ENCODE measurements at regions not wholly inside any gene's neighbourhood (a gene's known extent, or its start where the extent isn't known, plus 50 kb on each side); places are given as distances from the start of the nearest gene placed in this dataset.

GRCh38 chr2:65589667-65590066, 157.3 kb upstream of the SPRED2 start:
- H3K4me3 ChIP-seq (ENCODE audit: severe bottlenecking): no peak overlapping the region
- no peak for TF ChIP-seq CTCF (IDR thresholded peaks at IDR 0.05; ENCODE audit: poor library complexity, severe bottlenecking)
- no peaks in the 10 kb centered on the region for H3K36me3 ChIP-seq (ENCODE audit: low read depth)
- H3K9me3 ChIP-seq (ENCODE audit: severe bottlenecking): no peaks in the 10 kb centered on the region
- ATAC-seq (ENCODE audit: low read depth) (no peak), DNase-seq (ENCODE audit: low spot score) (no peak)
- H3K4me1 ChIP-seq (ENCODE audit: insufficient read depth, poor library complexity, severe bottlenecking): no peaks in the 10 kb centered on the region
- no peak overlapping the region for H3K27ac ChIP-seq (ENCODE audit: poor library complexity, severe bottlenecking)
- no peaks in the 10 kb centered on the region for H3K27me3 ChIP-seq (ENCODE audit: insufficient read depth, poor library complexity, severe bottlenecking)

GRCh38 chr2:65587779-65588178, 155.4 kb upstream of the SPRED2 start:
- Histone ChIP-seq H3K4me1 (ENCODE audit: insufficient read depth, poor library complexity, severe bottlenecking) (no peaks in the 10 kb centered on the region), H3K9me3 (ENCODE audit: severe bottlenecking) (no peaks in the 10 kb centered on the region), H3K36me3 (ENCODE audit: low read depth) (no peaks in the 10 kb centered on the region), H3K27ac (ENCODE audit: poor library complexity, severe bottlenecking) (no peak overlapping the region), H3K27me3 (ENCODE audit: insufficient read depth, poor library complexity, severe bottlenecking) (no peaks in the 10 kb centered on the region), H3K4me3 (ENCODE audit: severe bottlenecking) (no peak overlapping the region)
- no peak for TF ChIP-seq CTCF (IDR thresholded peaks at IDR 0.05; ENCODE audit: poor library complexity, severe bottlenecking)
- DNase-seq (ENCODE audit: low spot score) (no peak), ATAC-seq (ENCODE audit: low read depth) (no peak)

- no peak for TF ChIP-seq CTCF (IDR thresholded peaks at IDR 0.05; ENCODE audit: poor library complexity, severe bottlenecking)
- Histone ChIP-seq H3K4me1 (ENCODE audit: insufficient read depth, poor library complexity, severe bottlenecking) (no peaks in the 10 kb centered on the region), H3K27me3 (ENCODE audit: insufficient read depth, poor library complexity, severe bottlenecking) (no peaks in the 10 kb centered on the region), H3K4me3 (ENCODE audit: severe bottlenecking) (no peak overlapping the region), H3K27ac (ENCODE audit: poor library complexity, severe bottlenecking) (no peak overlapping the region), H3K9me3 (ENCODE audit: severe bottlenecking) (no peaks in the 10 kb centered on the region), H3K36me3 (ENCODE audit: low read depth) (no peaks in the 10 kb centered on the region)
- no peak for DNase-seq (ENCODE audit: low spot score)
- no peak for ATAC-seq (ENCODE audit: low read depth)
Observed at GRCh38 chr2:65586516-65586915, 154.1 kb upstream of the SPRED2 start.

- Histone ChIP-seq H3K4me1 (ENCODE audit: insufficient read depth, poor library complexity, severe bottlenecking) (no peaks in the 10 kb centered on the region), H3K27ac (ENCODE audit: poor library complexity, severe bottlenecking) (no peak overlapping the region), H3K27me3 (ENCODE audit: insufficient read depth, poor library complexity, severe bottlenecking) (no peaks in the 10 kb centered on the region), H3K36me3 (ENCODE audit: low read depth) (no peaks in the 10 kb centered on the region), H3K9me3 (ENCODE audit: severe bottlenecking) (no peaks in the 10 kb centered on the region), H3K4me3 (ENCODE audit: severe bottlenecking) (no peak overlapping the region)
- DNase-seq (ENCODE audit: low spot score) (no peak), ATAC-seq (ENCODE audit: low read depth) (no peak)
- TF ChIP-seq CTCF (IDR thresholded peaks at IDR 0.05; ENCODE audit: poor library complexity, severe bottlenecking): no peak
Observed at GRCh38 chr2:65583061-65583460, 150.7 kb upstream of the SPRED2 start.

- H3K9me3 ChIP-seq (ENCODE audit: severe bottlenecking): no peaks in the 10 kb centered on the region
- no peak for ATAC-seq (ENCODE audit: low read depth)
- H3K4me3 ChIP-seq (ENCODE audit: severe bottlenecking): no peak overlapping the region
- H3K27ac ChIP-seq (ENCODE audit: poor library complexity, severe bottlenecking): no peak overlapping the region
- H3K4me1 ChIP-seq (ENCODE audit: insufficient read depth, poor library complexity, severe bottlenecking): peaks cover 5% of the 10 kb centered on the region
- no peak for TF ChIP-seq CTCF (IDR thresholded peaks at IDR 0.05; ENCODE audit: poor library complexity, severe bottlenecking)
- H3K27me3 ChIP-seq (ENCODE audit: insufficient read depth, poor library complexity, severe bottlenecking): no peaks in the 10 kb centered on the region
- no peak for DNase-seq (ENCODE audit: low spot score)
- no peaks in the 10 kb centered on the region for H3K36me3 ChIP-seq (ENCODE audit: low read depth)
Observed at GRCh38 chr2:65582364-65582763, 150.0 kb upstream of the SPRED2 start.

Measured in RWPE2 (cell line).